CD4-positive, alpha-beta T cell (primary cell): ENCODE measurements at regions not wholly inside any gene's neighbourhood (a gene's known extent, or its start where the extent isn't known, plus 50 kb on each side); places are given as distances from the start of the nearest gene placed in this dataset.

Source experiments
- ATAC-seq: fragments of 200-7000 bp; cut with Tn5 transposase; one replicate; pipeline ENCODE4 v1.10.0; 2022; ENCODE audit warnings: mild to moderate bottlenecking; ENCODE audit not compliant: poor library complexity
- CTCF ChIA-PET: fragments of 350-600 bp; sonication (Branson Sonifier 250); formaldehyde crosslinking; loops from one replicate; lab custom pipeline; 2021; ENCODE audit warnings: antibody characterized with exemption, inconsistent platforms; lab: Charles Lee
- POLR2A ChIA-PET: fragments of 350-600 bp; sonication (Branson Sonifier 250); formaldehyde crosslinking; loops from one replicate; lab custom pipeline; 2021; ENCODE audit warnings: antibody characterized with exemption, inconsistent platforms; lab: Charles Lee
- DNase-seq, 14 experiments: peaks; one replicate each; pipeline ENCODE4 v3.0.0-alpha.2; 2013 to 2020; ENCODE audit warnings: mixed read lengths in 2 of 14
- H3K27ac ChIP-seq, 2 donors: one replicate each; pipeline versions ENCODE4 v1.5.1 to v1.7.0; 2013; ENCODE audit warnings: low read length in 2 of 2, low read depth in 1 of 2, mild to moderate bottlenecking in 1 of 2
- H3K27me3 ChIP-seq, 2 experiments: 1 replicate in 1 of 2; 2 replicates in 1 of 2; pipeline versions ENCODE4 v1.6.1 to v1.7.0; 2013; ENCODE audit warnings: low read length in 2 of 2, control low read depth in 1 of 2, mild to moderate bottlenecking in 1 of 2, moderate library complexity in 1 of 2; ENCODE audit not compliant: insufficient read depth in 2 of 2, control insufficient read depth in 1 of 2
- H3K36me3 ChIP-seq: one replicate; pipeline ENCODE4 v1.6.1; 2013; ENCODE audit warnings: low read length, control low read depth; ENCODE audit not compliant: insufficient read depth
- H3K4me1 ChIP-seq: one replicate; pipeline ENCODE4 v1.6.1; 2013; ENCODE audit warnings: low read length, control low read depth; ENCODE audit not compliant: insufficient read depth
- H3K4me3 ChIP-seq: one replicate; pipeline ENCODE4 v1.5.1; 2013; ENCODE audit warnings: mild to moderate bottlenecking, low read length, moderate library complexity
- H3K9me3 ChIP-seq, 2 experiments: 1 replicate in 1 of 2; 2 replicates in 1 of 2; pipeline versions ENCODE4 v1.6.1 to v1.7.0; 2013; ENCODE audit warnings: low read length in 2 of 2, mild to moderate bottlenecking in 2 of 2, control low read depth in 1 of 2, moderate library complexity in 1 of 2; ENCODE audit not compliant: control insufficient read depth in 1 of 2, insufficient read depth in 1 of 2
- H3K27ac Mint-ChIP-seq: one replicate; pipeline ENCODE4 v1.8.0; 2020; ENCODE audit warnings: mixed read lengths
- H3K27me3 Mint-ChIP-seq: one replicate; pipeline ENCODE4 v1.8.0; 2021; ENCODE audit warnings: mixed read lengths
- H3K36me3 Mint-ChIP-seq: one replicate; pipeline ENCODE4 v1.8.0; 2021; ENCODE audit warnings: low read depth, mixed read lengths
- H3K4me1 Mint-ChIP-seq: one replicate; pipeline ENCODE4 v1.8.0; 2021; ENCODE audit warnings: low read depth, mixed read lengths
- H3K4me3 Mint-ChIP-seq: one replicate; pipeline ENCODE4 v1.8.0; 2020; ENCODE audit warnings: mild to moderate bottlenecking, mixed read lengths
- H3K9me3 Mint-ChIP-seq: one replicate; pipeline ENCODE4 v1.8.0; 2020; ENCODE audit warnings: mixed read lengths
- CTCF ChIP-seq: fragments of 200-600 bp; IDR thresholded peaks from one replicate; pipeline ENCODE4 v1.8.0; 2022; ENCODE audit warnings: antibody characterized with exemption, mild to moderate bottlenecking
- intact Hi-C, 2 experiments: fragments of 100-400 bp; cut with DNase I in 1 of 2; cut with micrococcal nuclease in 1 of 2; formaldehyde crosslinking; loops; one replicate each; pipeline versions ENCODE4 v1.15.1 to v1.9.0; 2023 to 2025; cut with DNase I, micrococcal nuclease

- no peak for TF ChIP-seq CTCF
- Mint-ChIP-seq H3K4me1 (no peaks in the 10 kb centered on the region), H3K9me3 (no peaks in the 10 kb centered on the region), H3K4me3 (no peak overlapping the region), H3K27me3 (no peaks in the 10 kb centered on the region), H3K36me3 (no peaks in the 10 kb centered on the region), H3K27ac (no peak overlapping the region)
- Histone ChIP-seq H3K4me3 (no peak overlapping the region), H3K4me1 (no peaks in the 10 kb centered on the region), H3K27me3 (no peaks in the 10 kb centered on the region), H3K27ac (no peak overlapping the region), H3K36me3 (no peaks in the 10 kb centered on the region), H3K9me3 (no peaks in the 10 kb centered on the region)
- no peak for DNase-seq
- POLR2A ChIA-PET = no interaction called here
- CTCF ChIA-PET = no interaction called here
- intact Hi-C loops = no loop called here
- no peak for ATAC-seq
Measured at GRCh38 chr4:54879576-54879975, 221.8 kb downstream of the KIT start.

- H3K4me1 Mint-ChIP-seq = no peaks in the 10 kb centered on the region
- no peak overlapping the region for H3K27ac Mint-ChIP-seq
- no peaks in the 10 kb centered on the region for H3K9me3 Mint-ChIP-seq
- Histone ChIP-seq H3K4me3 (no peak overlapping the region), H3K4me1 (no peaks in the 10 kb centered on the region), H3K36me3 (no peaks in the 10 kb centered on the region), H3K9me3 (no peaks in the 10 kb centered on the region), H3K27me3 (no peaks in the 10 kb centered on the region), H3K27ac (no peak overlapping the region)
- TF ChIP-seq CTCF = no peak
- CTCF ChIA-PET = no interaction called here
- no peak overlapping the region for H3K4me3 Mint-ChIP-seq
- no peaks in the 10 kb centered on the region for H3K27me3 Mint-ChIP-seq
- no peak for ATAC-seq
- intact Hi-C loops = no loop called here
- DNase-seq = no peak
- POLR2A ChIA-PET = interaction anchor here (0.9 kb wide), 1 partner anchor 67 kb away, joined by 3 read pairs; no protein-coding TSS in a partner anchor
- no peaks in the 10 kb centered on the region for H3K36me3 Mint-ChIP-seq
Measured at GRCh38 chr4:54877006-54877405, 219.2 kb downstream of the KIT start.

- CTCF ChIA-PET = no interaction called here
- Histone ChIP-seq H3K27ac (no peak overlapping the region), H3K27me3 (no peaks in the 10 kb centered on the region), H3K9me3 (no peaks in the 10 kb centered on the region), H3K4me3 (no peak overlapping the region), H3K4me1 (no peaks in the 10 kb centered on the region), H3K36me3 (no peaks in the 10 kb centered on the region)
- no peaks in the 10 kb centered on the region for H3K4me1 Mint-ChIP-seq
- ATAC-seq (no peak), DNase-seq (no peak)
- POLR2A ChIA-PET = no interaction called here
- no peaks in the 10 kb centered on the region for H3K27me3 Mint-ChIP-seq
- H3K4me3 Mint-ChIP-seq = no peak overlapping the region
- TF ChIP-seq CTCF = no peak
- intact Hi-C loops = no loop called here
- H3K9me3 Mint-ChIP-seq = no peaks in the 10 kb centered on the region
- H3K27ac Mint-ChIP-seq = no peak overlapping the region
- no peaks in the 10 kb centered on the region for H3K36me3 Mint-ChIP-seq
Measured at GRCh38 chr4:54872261-54872660, 214.5 kb downstream of the KIT start.
